ENCODE measurements at regions not wholly inside any gene's neighbourhood (a gene's known extent, or its start where the extent isn't known, plus 50 kb on each side); places are given as distances from the start of the nearest gene placed in this dataset.

- Mint-ChIP-seq H3K4me1 (ENCODE audit: low read depth, unreplicated experiment) (no peaks in the 10 kb centered on the region), H3K9me3 (ENCODE audit: unreplicated experiment) (no peaks in the 10 kb centered on the region), H3K4me3 (ENCODE audit: unreplicated experiment) (no peak overlapping the region), H3K36me3 (ENCODE audit: insufficient read depth, unreplicated experiment) (no peaks in the 10 kb centered on the region), H3K27me3 (ENCODE audit: insufficient read depth, unreplicated experiment) (no peaks in the 10 kb centered on the region), H3K27ac (ENCODE audit: unreplicated experiment) (no peak overlapping the region)
- no peak for TF ChIP-seq CTCF (IDR thresholded peaks at IDR 0.05; ENCODE audit: insufficient read depth in 1 of 2, low read depth in 1 of 2, low read length in 1 of 2, severe bottlenecking in 1 of 2, unreplicated experiment in 1 of 2)
- H3K36me3 ChIP-seq (ENCODE audit: control insufficient read depth, insufficient read depth, low read length): no peaks in the 10 kb centered on the region
- ChIA-PET POLR2A (no interaction called here), CTCF (no interaction called here)
- H3K4me1 ChIP-seq: no peaks in the 10 kb centered on the region
- intact Hi-C loops (cut with micrococcal nuclease; ENCODE audit: unreplicated experiment): no loop called here
- H3K27me3 ChIP-seq (replicated peaks; ENCODE audit: control insufficient read depth, insufficient read depth, low read length): no peaks in the 10 kb centered on the region
- DNase-seq: no peak
- H3K4me3 ChIP-seq (ENCODE audit: low read depth, low read length): no peak overlapping the region
- no peaks in the 10 kb centered on the region for H3K9me3 ChIP-seq
- BruUV-seq (replicated peaks): no TSS peak
These were observed 208.4 kb upstream of the ADAMTS9 start for GRCh38 chr3:64895991-64896895.

- ChIA-PET CTCF (no interaction called here), POLR2A (no interaction called here)
- BruUV-seq (replicated peaks): no TSS peak
- Mint-ChIP-seq H3K27me3 (ENCODE audit: insufficient read depth, unreplicated experiment) (no peaks in the 10 kb centered on the region), H3K9me3 (ENCODE audit: unreplicated experiment) (no peaks in the 10 kb centered on the region), H3K36me3 (ENCODE audit: insufficient read depth, unreplicated experiment) (no peaks in the 10 kb centered on the region), H3K27ac (ENCODE audit: unreplicated experiment) (no peak overlapping the region), H3K4me3 (ENCODE audit: unreplicated experiment) (no peak overlapping the region), H3K4me1 (ENCODE audit: low read depth, unreplicated experiment) (no peaks in the 10 kb centered on the region)
- Histone ChIP-seq H3K9me3 (no peaks in the 10 kb centered on the region), H3K36me3 (ENCODE audit: control insufficient read depth, insufficient read depth, low read length) (no peaks in the 10 kb centered on the region), H3K27me3 (replicated peaks; ENCODE audit: control insufficient read depth, insufficient read depth, low read length) (no peaks in the 10 kb centered on the region), H3K4me3 (ENCODE audit: low read depth, low read length) (no peak overlapping the region), H3K4me1 (no peaks in the 10 kb centered on the region)
- intact Hi-C loops (cut with micrococcal nuclease; ENCODE audit: unreplicated experiment): no loop called here
- no peak for DNase-seq
- no peak for TF ChIP-seq CTCF (IDR thresholded peaks at IDR 0.05; ENCODE audit: insufficient read depth in 1 of 2, low read depth in 1 of 2, low read length in 1 of 2, severe bottlenecking in 1 of 2, unreplicated experiment in 1 of 2)
These were observed 207.5 kb upstream of the ADAMTS9 start for GRCh38 chr3:64895106-64895990.

GRCh38 chr3:64894006-64894405, 206.2 kb upstream of the ADAMTS9 start:
- Mint-ChIP-seq H3K36me3 (ENCODE audit: insufficient read depth, unreplicated experiment) (no peaks in the 10 kb centered on the region), H3K27me3 (ENCODE audit: insufficient read depth, unreplicated experiment) (no peaks in the 10 kb centered on the region), H3K9me3 (ENCODE audit: unreplicated experiment) (no peaks in the 10 kb centered on the region), H3K27ac (ENCODE audit: unreplicated experiment) (no peak overlapping the region), H3K4me1 (ENCODE audit: low read depth, unreplicated experiment) (no peaks in the 10 kb centered on the region), H3K4me3 (ENCODE audit: unreplicated experiment) (no peak overlapping the region)
- H3K4me3 ChIP-seq (ENCODE audit: low read depth, low read length): no peak overlapping the region
- ChIA-PET CTCF (no interaction called here), POLR2A (no interaction called here)
- DNase-seq: no peak
- no peak for TF ChIP-seq CTCF (IDR thresholded peaks at IDR 0.05; ENCODE audit: insufficient read depth in 1 of 2, low read depth in 1 of 2, low read length in 1 of 2, severe bottlenecking in 1 of 2, unreplicated experiment in 1 of 2)
- H3K9me3 ChIP-seq: no peaks in the 10 kb centered on the region
- H3K36me3 ChIP-seq (ENCODE audit: control insufficient read depth, insufficient read depth, low read length): no peaks in the 10 kb centered on the region
- no peaks in the 10 kb centered on the region for H3K4me1 ChIP-seq
- BruUV-seq (replicated peaks): no TSS peak
- intact Hi-C loops (cut with micrococcal nuclease; ENCODE audit: unreplicated experiment): no loop called here
- H3K27me3 ChIP-seq (replicated peaks; ENCODE audit: control insufficient read depth, insufficient read depth, low read length): no peaks in the 10 kb centered on the region

Data from Caco-2 (cell line).